ENCODE measurements at regions not wholly inside any gene's neighbourhood (a gene's known extent, or its start where the extent isn't known, plus 50 kb on each side); places are given as distances from the start of the nearest gene placed in this dataset.

GRCh38 chr10:130578532-130579289, 442.5 kb downstream of the GLRX3 start:
- DNase-seq (ENCODE audit: low spot score), result no peak
- no peak for ATAC-seq

GRCh38 chr10:130579913-130580312, 443.7 kb downstream of the GLRX3 start:
- DNase-seq (ENCODE audit: low spot score), result no peak
- ATAC-seq, result no peak

DNA sequence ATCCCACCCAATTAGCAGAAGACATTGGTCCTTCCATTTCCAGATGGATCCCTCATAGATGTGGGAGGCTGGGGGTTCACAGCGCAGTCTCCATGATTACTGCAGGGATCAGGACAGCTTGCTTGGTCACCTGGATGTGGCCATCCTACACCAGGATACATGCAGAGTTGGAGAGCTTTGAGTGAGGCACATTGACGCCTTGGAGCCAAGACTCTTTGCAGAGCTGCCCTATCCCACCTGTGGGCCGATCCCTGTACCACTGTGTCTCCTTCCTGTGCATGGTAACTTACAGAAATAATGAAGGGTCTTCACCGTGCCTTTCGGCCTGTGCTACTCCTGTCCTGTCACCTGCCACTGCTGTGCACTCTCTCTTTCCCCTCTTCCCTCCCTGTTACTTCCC, 444.8 kb downstream of the GLRX3 start:
- ATAC-seq, result no peak

GRCh38 chr10:130587718-130588117, 451.5 kb downstream of the GLRX3 start:
- ATAC-seq (no peak), DNase-seq (ENCODE audit: low spot score) (no peak)

More for the DNA sequence above, 444.8 kb downstream of the GLRX3 start:
- DNase-seq (ENCODE audit: low spot score), result no peak

DNA sequence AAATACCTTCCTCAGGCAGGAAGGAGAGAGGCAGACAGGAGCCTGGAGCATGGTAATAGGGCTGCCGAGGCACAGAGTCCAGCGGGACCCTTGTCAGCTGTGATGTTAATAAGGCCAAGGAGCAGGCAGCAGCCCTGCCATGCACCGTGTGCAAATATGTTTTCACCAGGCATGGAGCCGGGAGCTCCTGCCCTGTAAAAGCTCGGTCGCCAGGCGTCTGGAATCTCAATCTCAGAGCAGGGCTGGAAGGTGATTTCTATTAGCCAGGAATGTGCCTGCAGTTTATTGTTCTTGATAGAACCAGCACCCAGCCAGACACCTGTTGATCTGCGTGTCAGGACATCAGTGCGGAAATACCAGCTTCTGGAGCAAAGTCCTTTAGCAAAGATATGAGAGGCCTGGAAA, 469.8 kb downstream of the GLRX3 start:
- peak; percentile 44 for ATAC-seq
- DNase-seq (ENCODE audit: low spot score), result no peak

- no peak for ATAC-seq
- no peak for DNase-seq (ENCODE audit: low spot score)
Observed at GRCh38 chr10:130607366-130607765, 471.2 kb downstream of the GLRX3 start.

GRCh38 chr10:130611239-130611638, 475.0 kb downstream of the GLRX3 start:
- DNase-seq (ENCODE audit: low spot score) (no peak), ATAC-seq (no peak)

DNA sequence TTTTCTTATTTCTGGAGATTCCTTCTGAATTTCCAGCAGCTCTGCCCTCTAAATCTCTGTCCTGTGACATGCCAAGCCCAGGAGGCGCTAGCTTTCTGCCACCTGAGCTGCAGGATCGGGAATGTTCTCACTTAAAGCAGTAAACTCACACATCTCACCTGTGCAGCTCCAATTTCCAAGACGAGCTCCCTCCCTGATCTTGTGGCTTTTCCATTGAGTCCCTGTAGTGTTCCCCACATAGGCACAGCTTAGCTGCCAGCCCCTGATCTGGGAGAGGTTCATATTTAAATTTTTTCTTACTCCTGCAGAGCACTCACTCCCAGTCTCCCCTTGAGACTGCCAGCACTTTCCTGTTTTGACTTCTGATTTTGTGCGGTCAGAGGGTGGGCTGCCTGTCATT, 479.3 kb downstream of the GLRX3 start:
- DNase-seq (ENCODE audit: low spot score) (no peak), ATAC-seq (no peak)

DNA sequence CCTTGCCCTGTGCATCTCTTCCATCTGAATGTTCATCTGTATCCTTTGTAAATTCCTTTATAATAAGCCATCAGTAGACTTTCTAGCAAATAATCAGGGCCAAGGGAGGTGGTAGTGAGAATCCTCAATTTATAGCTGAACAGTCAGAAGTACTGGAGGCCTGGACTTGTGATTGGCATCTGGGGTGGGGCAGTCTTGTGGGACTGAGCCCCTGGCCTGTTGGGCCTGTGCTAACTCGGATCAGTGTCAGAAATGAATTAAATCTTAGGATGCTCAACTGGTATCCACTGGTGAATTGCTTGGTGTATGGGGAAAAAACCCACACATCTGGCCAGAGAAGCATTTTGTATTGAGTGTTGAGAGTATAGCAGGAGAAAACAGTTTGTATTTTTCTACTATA, 481.8 kb downstream of the GLRX3 start:
- DNase-seq (ENCODE audit: low spot score) (no peak), ATAC-seq (no peak)

DNA sequence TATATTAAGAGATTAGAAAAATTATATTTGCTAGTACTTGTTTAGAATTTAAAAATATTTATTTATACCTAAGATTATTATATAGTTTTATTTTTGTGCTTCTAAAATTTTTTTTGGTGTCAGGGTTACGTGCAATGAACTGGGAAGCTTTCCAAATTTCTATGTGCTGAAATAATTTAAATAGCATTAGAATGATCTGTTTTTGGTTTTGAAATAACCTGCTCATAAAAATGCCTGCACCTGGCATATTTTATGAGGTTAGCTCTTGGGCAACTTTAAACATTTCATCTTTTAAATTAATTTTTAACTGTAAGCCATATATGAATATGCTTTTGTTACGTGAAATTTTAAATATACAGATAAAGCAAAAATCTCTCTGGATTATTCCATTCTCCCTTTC, 482.5 kb downstream of the GLRX3 start:
- ATAC-seq, result no peak
- DNase-seq (ENCODE audit: low spot score), result no peak

- DNase-seq (ENCODE audit: low spot score), result no peak
- ATAC-seq, result no peak
Observed at GRCh38 chr10:130621231-130621775, 485.1 kb downstream of the GLRX3 start.

- ATAC-seq (no peak), DNase-seq (ENCODE audit: low spot score) (no peak)
Observed at GRCh38 chr10:130623680-130624267, 487.6 kb downstream of the GLRX3 start.

DNA sequence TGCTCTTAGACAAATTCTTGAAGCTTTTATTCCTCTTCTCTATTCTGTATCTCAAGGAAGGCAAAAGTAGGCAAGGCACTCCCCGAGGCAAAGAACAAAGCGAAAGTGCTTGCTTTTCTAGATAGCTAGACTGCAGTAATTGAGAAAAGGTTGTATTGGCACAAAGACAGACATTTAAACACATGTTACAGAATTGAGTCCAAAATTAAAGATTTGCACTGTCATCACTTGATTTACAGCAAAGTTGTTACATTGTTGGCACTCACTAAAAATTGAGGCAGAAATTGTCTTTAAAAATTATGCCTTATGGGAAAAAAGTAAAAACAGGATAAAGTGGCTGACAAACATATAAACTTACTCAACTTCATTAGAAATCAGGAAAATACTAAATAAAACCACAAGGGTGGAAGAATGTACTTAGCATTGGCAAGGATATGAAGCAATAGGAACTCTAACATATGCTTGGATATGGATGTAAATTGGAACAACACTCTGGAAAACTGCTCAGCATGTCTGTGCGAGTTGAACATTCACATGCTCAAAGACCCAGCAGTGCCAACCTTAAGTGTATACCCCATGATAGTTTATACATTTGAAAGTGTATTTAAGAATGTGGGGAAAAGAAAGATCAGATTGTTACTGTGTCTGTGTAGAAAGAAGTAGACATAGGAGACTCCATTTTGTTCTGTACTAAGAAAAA, 491.3 kb downstream of the GLRX3 start:
- DNase-seq (ENCODE audit: low spot score) (no peak), ATAC-seq (no peak)

GRCh38 chr10:130630135-130630534, 493.9 kb downstream of the GLRX3 start:
- DNase-seq (ENCODE audit: low spot score) (no peak), ATAC-seq (no peak)

GRCh38 chr10:130631142-130632096, 495.2 kb downstream of the GLRX3 start:
- DNase-seq (ENCODE audit: low spot score), result no peak
- ATAC-seq, result peak; percentile 64

DNA sequence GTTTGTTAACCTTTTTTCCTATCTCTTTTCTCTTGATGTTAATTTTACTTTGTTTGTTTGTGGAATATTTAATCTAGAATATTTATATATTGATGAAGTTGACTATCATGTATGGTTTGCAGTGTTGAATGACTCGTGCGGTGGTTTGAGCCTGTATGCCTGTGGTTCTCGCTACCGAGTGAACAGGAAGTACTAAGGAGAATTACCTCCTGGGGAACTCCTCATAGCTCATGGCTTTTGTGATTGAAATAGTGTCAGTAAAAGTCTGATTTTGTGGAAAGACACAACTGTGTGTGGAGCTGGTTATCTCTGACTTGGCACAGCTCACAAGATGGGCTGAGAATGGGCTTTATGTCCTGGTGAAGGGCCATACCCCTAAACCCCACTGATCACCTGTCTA, 498.6 kb downstream of the GLRX3 start:
- DNase-seq (ENCODE audit: low spot score) (no peak), ATAC-seq (no peak)

GRCh38 chr10:130635528-130635927, 499.3 kb downstream of the GLRX3 start:
- no peak for DNase-seq (ENCODE audit: low spot score)
- no peak for ATAC-seq

DNA sequence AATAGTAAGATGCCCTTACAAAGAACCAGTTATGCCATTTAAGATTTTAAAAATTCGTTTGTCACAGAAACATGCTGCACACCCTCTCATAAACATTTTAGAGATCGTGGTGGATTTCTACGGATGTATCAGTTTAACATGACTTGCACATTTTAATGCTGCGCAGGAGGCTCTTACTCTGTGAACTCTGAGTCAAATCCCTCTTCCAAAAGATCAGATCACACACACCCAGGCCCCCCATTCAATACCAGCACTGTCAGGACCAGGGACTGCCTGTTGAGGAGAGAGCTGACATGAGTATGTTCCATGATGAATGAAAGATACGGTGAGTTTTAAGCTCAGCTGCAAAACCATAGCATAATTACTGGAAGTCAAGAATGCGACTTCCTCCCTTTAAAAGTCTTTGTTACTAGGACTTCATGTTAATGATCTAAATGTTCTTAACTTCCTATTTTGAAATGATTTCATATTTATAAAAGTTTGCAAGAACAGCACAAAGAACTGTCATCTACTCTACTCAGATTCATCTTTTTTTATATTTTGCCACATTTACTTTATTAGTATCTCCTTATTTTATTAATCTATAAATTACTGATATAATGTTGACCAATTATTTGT, 500.2 kb downstream of the GLRX3 start:
- no peak for ATAC-seq
- no peak for DNase-seq (ENCODE audit: low spot score)

- DNase-seq (ENCODE audit: low spot score), result no peak
- no peak for ATAC-seq
Observed at GRCh38 chr10:130637089-130637676, 501.0 kb downstream of the GLRX3 start.

DNA sequence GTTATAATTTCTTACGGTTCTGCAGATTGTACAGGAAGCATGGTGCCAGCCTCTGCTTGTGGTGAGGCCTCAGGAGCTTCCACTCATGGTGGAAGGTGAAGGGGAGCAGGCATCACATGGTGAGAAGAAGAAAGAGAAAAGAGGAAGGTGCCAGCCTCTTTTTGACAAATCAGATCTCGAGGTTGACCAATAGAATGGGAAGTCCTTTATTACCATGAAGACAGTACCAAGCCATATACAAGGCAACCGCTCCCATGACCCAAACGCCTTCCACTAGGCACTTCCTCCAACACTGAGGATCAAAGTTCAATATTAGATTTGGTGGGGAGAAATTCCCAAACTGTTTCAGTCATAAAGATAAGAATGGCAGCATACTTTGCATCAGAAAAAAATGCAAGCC, 502.8 kb downstream of the GLRX3 start:
- ATAC-seq, result no peak
- no peak for DNase-seq (ENCODE audit: low spot score)

Data from left lobe of liver (tissue), 2 donors.